ENCODE measurements at regions not wholly inside any gene's neighbourhood (a gene's known extent, or its start where the extent isn't known, plus 50 kb on each side); places are given as distances from the start of the nearest gene placed in this dataset.

GRCh38 chr18:26710470-26711096 is 154.9 kb downstream of the AQP4 start:
- TF ChIP-seq CTCF (conservative IDR thresholded peaks at IDR 0.05 in 1 of 2, IDR thresholded peaks at IDR 0.05 in 1 of 2; ENCODE audit: low read depth in 1 of 2, low read length in 2 of 2) (no peak), EZH2 (IDR thresholded peaks at IDR 0.05; ENCODE audit: low read length, missing control alignments) (no peak)

All from fibroblast of lung (primary cell).